ENCODE measurements at regions not wholly inside any gene's neighbourhood (a gene's known extent, or its start where the extent isn't known, plus 50 kb on each side); places are given as distances from the start of the nearest gene placed in this dataset.

DNA sequence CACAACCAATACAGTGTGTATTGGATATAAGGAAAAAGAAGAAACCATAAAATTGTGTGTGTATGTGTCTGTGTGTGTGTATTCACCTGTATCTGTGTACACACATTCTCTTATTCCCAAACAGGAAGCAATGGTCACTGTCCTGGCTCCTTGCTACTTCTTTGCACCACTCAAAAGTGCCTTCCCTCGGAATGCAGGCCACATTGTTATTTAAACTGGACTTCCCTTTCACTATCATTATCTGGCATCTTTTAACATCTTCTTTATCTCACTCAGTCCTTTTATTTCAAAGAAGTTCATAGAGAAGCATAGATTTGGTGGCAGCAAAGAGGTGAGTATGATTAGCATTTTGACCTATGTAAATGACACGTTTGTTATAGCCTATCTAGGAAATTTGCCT is 803.7 kb downstream of the NCAM2 start:
- no peak for DNase-seq
- no peak for ATAC-seq
- no peaks in the 10 kb centered on the region for H3K9me3 ChIP-seq
- H3K4me1 ChIP-seq (ENCODE audit: low read depth) = no peaks in the 10 kb centered on the region
- intact Hi-C loops (cut with DNase I, micrococcal nuclease) = no loop called here
- no peak overlapping the region for H3K4me3 ChIP-seq
- TF ChIP-seq, protein P1, sequence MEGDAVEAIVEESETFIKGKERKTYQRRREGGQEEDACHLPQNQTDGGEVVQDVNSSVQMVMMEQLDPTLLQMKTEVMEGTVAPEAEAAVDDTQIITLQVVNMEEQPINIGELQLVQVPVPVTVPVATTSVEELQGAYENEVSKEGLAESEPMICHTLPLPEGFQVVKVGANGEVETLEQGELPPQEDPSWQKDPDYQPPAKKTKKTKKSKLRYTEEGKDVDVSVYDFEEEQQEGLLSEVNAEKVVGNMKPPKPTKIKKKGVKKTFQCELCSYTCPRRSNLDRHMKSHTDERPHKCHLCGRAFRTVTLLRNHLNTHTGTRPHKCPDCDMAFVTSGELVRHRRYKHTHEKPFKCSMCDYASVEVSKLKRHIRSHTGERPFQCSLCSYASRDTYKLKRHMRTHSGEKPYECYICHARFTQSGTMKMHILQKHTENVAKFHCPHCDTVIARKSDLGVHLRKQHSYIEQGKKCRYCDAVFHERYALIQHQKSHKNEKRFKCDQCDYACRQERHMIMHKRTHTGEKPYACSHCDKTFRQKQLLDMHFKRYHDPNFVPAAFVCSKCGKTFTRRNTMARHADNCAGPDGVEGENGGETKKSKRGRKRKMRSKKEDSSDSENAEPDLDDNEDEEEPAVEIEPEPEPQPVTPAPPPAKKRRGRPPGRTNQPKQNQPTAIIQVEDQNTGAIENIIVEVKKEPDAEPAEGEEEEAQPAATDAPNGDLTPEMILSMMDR (IDR thresholded peaks at IDR 0.05) = no peak
- H3K36me3 ChIP-seq (ENCODE audit: low read depth) = no peaks in the 10 kb centered on the region

DNA sequence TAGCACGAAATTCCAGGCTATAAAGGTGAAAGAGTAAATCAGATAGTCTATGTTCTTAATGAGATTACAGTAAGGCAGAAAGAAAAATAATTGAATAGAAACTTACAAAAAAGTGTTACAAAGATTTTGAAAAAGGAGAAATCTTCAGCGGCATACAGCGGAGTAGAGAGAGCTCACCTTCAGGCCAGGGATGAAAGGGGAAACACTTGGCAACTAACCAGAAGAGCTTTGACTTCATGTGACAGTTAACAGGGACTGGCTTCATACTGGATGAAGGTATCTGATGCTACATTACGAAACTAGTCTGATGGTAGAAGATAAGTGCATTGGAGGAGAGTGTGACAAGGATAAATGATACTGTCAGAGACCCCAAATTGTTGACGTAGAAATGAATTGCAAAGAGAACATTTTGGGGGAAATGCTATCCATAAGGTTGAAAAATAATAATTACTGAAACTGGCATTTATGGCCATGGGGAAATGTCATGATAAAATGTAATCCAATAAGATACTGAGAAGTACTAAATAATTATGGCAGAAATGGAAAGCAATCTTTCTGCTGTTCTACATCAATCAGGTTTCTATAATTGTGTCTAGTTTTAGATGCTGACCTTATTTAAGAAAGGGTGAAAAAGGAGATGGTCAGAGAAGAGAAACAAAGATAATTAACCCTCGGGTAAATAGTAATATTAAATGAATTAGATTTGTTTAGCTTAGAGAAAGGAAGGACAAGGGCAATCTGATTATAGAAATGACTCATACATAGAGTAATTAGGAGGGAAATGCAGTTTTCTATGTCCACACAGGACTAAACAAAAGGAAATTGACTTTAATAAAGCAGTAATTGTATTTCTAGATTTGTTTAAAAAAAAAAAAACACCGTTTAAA is 808.7 kb downstream of the NCAM2 start:
- ATAC-seq (no peak), DNase-seq (no peak)
- H3K9me3 ChIP-seq = no peaks in the 10 kb centered on the region
- no peaks in the 10 kb centered on the region for H3K4me1 ChIP-seq (ENCODE audit: low read depth)
- no peaks in the 10 kb centered on the region for H3K36me3 ChIP-seq (ENCODE audit: low read depth)
- H3K4me3 ChIP-seq = no peak overlapping the region
- TF ChIP-seq, protein P1 (IDR thresholded peaks at IDR 0.05) = no peak
- intact Hi-C loops (cut with DNase I, micrococcal nuclease) = no loop called here

DNA sequence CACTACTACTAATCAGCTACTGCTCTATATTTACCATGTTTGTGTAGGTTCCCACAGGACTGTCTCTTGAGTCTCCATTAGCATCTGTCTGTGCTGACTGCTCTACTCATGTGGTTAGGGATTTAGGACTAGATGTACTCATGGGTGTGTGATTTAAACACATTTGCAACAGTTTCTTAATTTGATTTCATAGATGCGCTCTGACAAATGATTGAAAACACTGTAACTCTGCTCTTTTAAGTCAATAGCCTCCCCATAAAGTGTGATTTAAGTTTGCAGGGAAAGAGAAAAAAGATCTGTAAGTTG is 809.3 kb downstream of the NCAM2 start:
- no peaks in the 10 kb centered on the region for H3K4me1 ChIP-seq (ENCODE audit: low read depth)
- H3K4me3 ChIP-seq = no peak overlapping the region
- intact Hi-C loops (cut with DNase I, micrococcal nuclease) = no loop called here
- no peak for ATAC-seq
- H3K36me3 ChIP-seq (ENCODE audit: low read depth) = no peaks in the 10 kb centered on the region
- no peaks in the 10 kb centered on the region for H3K9me3 ChIP-seq
- no peak for DNase-seq
- TF ChIP-seq, protein P1 (IDR thresholded peaks at IDR 0.05) = no peak

DNA sequence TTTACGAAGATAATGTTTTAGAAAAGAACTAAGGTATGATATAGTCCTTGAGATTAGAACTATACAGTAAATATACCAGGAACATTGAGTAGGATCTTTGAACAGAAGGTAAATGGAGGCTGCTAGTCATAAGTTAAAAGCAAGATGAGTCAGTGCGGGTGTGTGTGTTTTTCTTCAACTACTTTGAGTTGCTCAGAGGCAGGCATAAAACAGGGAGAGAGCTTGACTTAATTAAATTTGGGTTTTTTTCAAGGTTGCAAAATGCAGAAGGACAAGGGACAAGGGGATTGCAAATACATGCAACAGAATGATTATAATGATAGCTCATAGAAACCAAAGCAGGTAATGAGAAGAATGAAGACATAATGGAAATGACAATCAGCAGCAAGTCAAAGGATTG is 815.1 kb downstream of the NCAM2 start:
- Histone ChIP-seq H3K9me3 (no peaks in the 10 kb centered on the region), H3K4me3 (no peak overlapping the region), H3K36me3 (ENCODE audit: low read depth) (no peaks in the 10 kb centered on the region), H3K4me1 (ENCODE audit: low read depth) (no peaks in the 10 kb centered on the region)
- TF ChIP-seq, protein P1 (IDR thresholded peaks at IDR 0.05) = no peak
- intact Hi-C loops (cut with DNase I, micrococcal nuclease) = no loop called here
- ATAC-seq (no peak), DNase-seq (no peak)

DNA sequence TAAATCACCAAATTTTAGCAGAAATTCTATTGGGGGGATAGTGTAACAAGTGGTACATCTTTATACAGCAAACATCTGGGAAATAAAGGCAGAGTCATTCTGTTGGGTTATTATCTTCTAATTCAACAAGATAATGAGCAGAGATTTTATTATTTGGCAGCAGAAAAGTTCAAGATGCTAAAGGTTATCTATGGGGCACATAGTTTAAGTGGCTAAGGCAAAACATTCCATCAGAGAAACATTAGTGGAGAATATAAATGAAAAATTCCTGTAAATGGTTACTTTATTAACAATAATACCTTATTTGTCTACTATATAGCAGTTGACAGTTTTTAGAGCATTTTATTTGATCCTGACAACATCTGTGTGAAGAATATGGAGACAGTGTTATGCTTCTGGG is 815.7 kb downstream of the NCAM2 start:
- no peak for ATAC-seq
- intact Hi-C loops (cut with DNase I, micrococcal nuclease) = no loop called here
- H3K9me3 ChIP-seq = no peaks in the 10 kb centered on the region
- no peaks in the 10 kb centered on the region for H3K36me3 ChIP-seq (ENCODE audit: low read depth)
- TF ChIP-seq, protein P1 (IDR thresholded peaks at IDR 0.05) = no peak
- no peak overlapping the region for H3K4me3 ChIP-seq
- H3K4me1 ChIP-seq (ENCODE audit: low read depth) = no peaks in the 10 kb centered on the region
- DNase-seq = no peak

Measured in mucosa of descending colon (tissue), 3 donors.